GM18870 (cell line): ENCODE measurements at regions not wholly inside any gene's neighbourhood (a gene's known extent, or its start where the extent isn't known, plus 50 kb on each side); places are given as distances from the start of the nearest gene placed in this dataset.
"Not testable (repeated sequence)": the region's sequence is repeated elsewhere in the genome, so short reads cannot be mapped to it uniquely, and the experiment has no call there.

Experiments used
- ATAC-seq: cut with Tn5 transposase; IDR thresholded peaks from one replicate; pipeline ENCODE4 v1.9.1; 2021; ENCODE audit warnings: moderate library complexity; ENCODE audit not compliant: unreplicated experiment

- ATAC-seq = no peak
Measured at GRCh38 chr12:45490232-45490881, 239.1 kb upstream of the ARID2 start.

DNA sequence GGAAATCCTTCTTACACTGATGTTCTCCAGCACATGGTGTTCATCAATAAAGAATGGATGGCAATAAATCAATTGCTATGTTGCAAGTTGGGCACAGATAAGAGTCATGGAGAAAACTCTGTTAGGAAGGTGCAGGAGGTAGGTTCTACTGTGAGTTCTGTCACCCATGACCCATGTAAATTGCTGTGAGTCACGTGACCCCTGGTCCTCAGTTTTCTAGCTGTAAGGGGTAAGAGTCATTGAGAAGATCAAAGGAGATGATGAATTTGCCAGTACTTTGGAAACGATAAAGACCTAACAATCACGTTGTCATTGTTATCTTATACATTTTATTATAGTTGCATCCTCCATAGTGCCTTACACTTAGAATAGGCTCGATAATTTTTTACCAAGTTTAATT, 235.2 kb upstream of the ARID2 start:
- ATAC-seq = no peak

GRCh38 chr12:45498645-45499044, 230.9 kb upstream of the ARID2 start:
- no peak for ATAC-seq

GRCh38 chr12:45502481-45503128, 226.9 kb upstream of the ARID2 start:
- no peak for ATAC-seq

DNA sequence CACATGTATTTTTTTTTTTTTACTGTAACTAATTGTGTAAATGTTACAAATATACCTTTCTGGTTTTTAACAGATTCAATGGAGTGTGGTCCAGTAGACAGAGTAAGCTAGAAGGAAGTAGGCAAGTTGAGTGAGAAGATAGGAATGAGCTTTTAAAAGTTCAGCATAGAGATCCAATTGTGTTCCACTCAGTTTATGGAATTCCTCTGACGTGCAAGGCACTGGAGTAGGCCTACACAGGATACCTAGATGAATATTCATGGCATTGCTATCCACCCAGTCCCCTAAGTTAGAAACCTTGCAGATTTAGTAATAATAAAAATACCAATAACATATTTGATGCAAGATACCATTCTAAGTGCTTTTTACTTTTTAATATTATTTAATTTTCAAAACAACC, 225.6 kb upstream of the ARID2 start:
- no peak for ATAC-seq

GRCh38 chr12:45504316-45505010, 225.0 kb upstream of the ARID2 start:
- ATAC-seq = no peak

GRCh38 chr12:45509187-45509586, 220.3 kb upstream of the ARID2 start:
- ATAC-seq = no peak

- ATAC-seq = no peak
Measured at GRCh38 chr12:45509621-45510020, 219.9 kb upstream of the ARID2 start.

DNA sequence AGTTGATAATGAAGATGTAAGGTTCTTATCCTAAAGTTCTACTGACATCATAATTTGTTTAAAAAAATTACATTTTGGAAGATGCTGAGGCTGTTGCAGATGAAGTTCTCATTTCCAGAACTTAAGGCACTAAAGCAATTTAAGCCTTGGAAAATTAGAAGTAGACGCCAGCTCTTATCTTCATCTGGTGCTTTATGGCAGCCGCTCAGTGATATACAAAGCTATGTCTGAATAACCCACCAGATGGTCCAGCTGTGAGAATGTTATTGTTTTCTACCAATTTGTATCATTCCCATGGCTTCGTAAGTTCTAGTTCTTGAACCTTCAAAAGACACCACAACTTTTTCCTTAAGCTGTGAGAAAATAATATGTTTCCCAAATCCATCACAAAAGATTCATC, 212.1 kb upstream of the ARID2 start:
- no peak for ATAC-seq

DNA sequence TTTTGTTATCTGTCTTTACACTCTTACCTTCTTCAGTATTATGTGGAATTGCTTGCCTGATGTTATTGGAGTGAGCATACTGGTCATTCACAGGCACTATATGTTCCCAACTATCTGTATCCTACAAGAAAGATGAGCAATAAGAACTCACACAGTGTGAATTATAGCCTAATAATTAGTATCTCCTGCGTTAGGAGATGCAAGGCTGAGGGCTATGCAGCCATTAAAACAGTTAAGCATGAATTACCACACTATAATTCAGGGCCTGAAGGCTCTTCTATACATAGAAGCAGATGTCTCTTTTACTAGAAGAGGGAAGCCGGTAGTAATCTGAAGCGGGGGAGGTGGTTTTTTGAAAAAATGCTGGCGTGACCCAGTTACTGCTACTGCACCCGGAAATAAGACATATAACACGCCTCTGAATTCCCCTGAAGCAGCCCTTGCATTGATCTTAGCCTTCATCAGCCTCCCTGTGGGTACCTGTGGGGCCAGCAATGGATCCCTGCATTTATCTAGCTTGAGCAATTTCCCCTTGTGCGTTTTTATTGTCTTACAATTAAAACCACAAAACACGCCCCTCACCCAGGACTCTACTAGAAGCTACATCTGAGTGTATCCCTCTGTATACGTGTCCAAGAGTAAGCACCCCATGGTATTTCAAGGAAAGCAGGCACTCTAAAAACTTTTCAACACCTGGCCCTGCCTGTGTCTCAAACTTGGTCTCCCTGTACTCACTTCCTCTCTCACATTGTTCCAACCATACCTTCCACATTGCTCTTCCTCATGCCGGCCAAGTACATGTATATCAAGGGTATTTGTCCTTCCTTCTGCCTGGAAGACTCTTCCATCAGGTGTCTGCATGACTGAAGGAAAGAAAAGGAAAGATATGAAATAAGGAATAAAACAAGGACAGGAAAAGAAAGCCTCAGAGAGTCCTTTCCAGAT, 210.9 kb upstream of the ARID2 start:
- ATAC-seq = no peak

GRCh38 chr12:45522227-45522626, 207.3 kb upstream of the ARID2 start:
- no peak for ATAC-seq

- ATAC-seq = not testable (repeated sequence)
Measured at GRCh38 chr12:45526823-45527222, 202.7 kb upstream of the ARID2 start.

- no peak for ATAC-seq
Measured at GRCh38 chr12:45532113-45532512, 197.4 kb upstream of the ARID2 start.

DNA sequence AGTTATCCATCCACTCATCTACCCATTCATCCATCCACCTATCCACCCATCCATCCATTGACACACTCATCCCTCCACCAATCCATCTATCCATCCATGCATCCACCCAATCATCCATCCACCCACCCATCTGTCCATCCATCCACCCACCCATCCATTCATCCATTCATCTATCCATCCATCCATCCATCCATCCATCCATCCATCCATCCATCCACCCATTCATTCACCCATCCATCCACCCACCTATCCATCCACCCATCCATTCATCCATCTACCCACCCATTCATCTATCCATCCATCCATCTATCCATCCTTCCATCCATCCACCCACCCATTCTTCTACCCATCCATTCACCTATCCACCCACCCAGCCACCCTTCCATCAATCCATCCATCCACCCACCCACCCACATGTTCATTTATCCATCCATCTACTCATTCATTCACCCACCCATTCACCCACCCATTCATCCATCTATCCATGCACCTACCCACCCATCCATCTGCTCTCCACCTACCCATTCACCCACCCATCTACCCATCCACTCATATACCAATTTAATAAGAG, 193.8 kb upstream of the ARID2 start:
- no peak for ATAC-seq

DNA sequence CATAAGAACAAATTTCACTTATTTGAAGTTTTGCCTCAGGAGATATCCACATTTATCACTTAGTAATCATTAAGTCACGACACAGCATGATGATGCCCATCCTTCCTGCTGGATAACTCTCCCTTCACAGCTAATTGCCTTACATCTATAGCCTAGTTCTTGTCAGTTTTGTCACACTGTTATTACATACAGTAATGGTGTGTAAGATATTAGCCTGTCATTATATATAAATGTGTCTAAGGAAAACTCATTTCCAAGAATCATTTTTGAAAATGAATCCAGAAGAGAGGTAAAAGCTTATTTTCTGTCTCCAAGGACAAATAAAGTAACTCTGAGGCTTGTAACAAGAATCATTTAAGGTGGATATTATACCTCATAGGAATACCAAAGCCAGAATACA, 193.2 kb upstream of the ARID2 start:
- ATAC-seq = no peak

- no peak for ATAC-seq
Measured at GRCh38 chr12:45540661-45541341, 188.7 kb upstream of the ARID2 start.

- ATAC-seq = peak; percentile 89
Measured at GRCh38 chr12:45543887-45544286, 185.6 kb upstream of the ARID2 start.

DNA sequence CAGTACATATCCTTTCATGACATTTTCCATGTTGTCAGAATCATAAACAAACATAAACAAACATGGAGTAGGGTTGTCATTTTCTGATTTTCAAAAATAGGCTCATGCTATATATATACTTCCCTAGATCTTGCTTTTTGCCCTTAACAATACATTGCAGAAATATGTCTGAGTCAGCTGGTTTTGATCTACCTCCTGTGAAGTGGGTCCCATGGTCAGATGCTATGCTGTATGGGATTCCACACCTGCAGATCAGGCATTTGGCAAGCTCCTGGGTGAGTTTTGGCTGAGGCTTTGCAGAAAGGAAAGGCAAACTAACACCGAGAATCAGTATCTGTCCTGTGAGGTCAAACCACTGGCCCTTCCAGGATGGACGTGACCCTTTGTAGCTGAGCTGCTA, 183.0 kb upstream of the ARID2 start:
- no peak for ATAC-seq

DNA sequence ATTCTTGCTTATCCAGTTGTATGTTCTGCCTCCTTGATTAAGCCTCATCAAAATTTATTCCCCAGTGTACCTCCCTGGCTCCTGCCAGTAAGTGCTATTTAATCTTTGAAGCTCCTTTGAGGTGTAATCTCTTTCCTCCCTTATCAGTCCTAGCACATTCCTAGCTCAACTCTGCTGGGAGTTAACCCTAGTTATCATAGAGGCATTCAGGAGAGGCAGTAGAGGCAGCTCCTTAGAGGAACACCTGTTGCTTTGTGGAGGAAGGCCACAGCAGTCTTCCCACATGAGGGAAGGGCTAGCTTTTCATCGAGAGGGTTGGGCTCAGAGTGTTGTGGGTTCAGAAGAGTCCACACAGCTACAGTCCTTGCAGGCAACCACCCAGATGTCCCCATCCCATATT, 182.4 kb upstream of the ARID2 start:
- no peak for ATAC-seq

GRCh38 chr12:45547822-45548221, 181.7 kb upstream of the ARID2 start:
- no peak for ATAC-seq
